ENCODE measurements at regions not wholly inside any gene's neighbourhood (a gene's known extent, or its start where the extent isn't known, plus 50 kb on each side); places are given as distances from the start of the nearest gene placed in this dataset.

GRCh38 chr7:18302097-18302496 is 193.5 kb upstream of the HDAC9 start:
- H3K18ac ChIP-seq (ENCODE audit: low read depth in 1 of 2, low read length in 2 of 2) = no peak overlapping the region
- H3K14ac ChIP-seq (ENCODE audit: low read length in 2 of 2) = no peak overlapping the region
- H2AK5ac ChIP-seq (ENCODE audit: low read length, severe bottlenecking) = no peak overlapping the region
- H3K27me3 ChIP-seq (ENCODE audit: control insufficient read depth in 1 of 2, insufficient read depth in 1 of 2, low read length in 2 of 2) = peaks cover 0 to 3% of the 10 kb centered on the region in 2 experiments
- no peak overlapping the region for H2BK15ac ChIP-seq (ENCODE audit: low read depth, poor library complexity, severe bottlenecking)
- no peak overlapping the region for H2AFZ ChIP-seq (ENCODE audit: low read depth, low read length)
- H3K9ac ChIP-seq (ENCODE audit: low read length) = no peak overlapping the region
- H3K4me2 ChIP-seq (ENCODE audit: low read length, poor library complexity, severe bottlenecking) = no peak overlapping the region
- no peak overlapping the region for H4K8ac ChIP-seq (ENCODE audit: low read length)
- no peak overlapping the region for H4K91ac ChIP-seq (ENCODE audit: low read length)
- no peak overlapping the region for H3K27ac ChIP-seq (ENCODE audit: low read length, poor library complexity, severe bottlenecking)
- no peaks in the 10 kb centered on the region for H3K79me1 ChIP-seq (replicated peaks; ENCODE audit: low read length, poor library complexity, severe bottlenecking)
- H2BK5ac ChIP-seq (ENCODE audit: low read depth, low read length, poor library complexity, severe bottlenecking) = no peak overlapping the region
- H3K23ac ChIP-seq (ENCODE audit: low read length in 2 of 2) = no peak overlapping the region
- no peak for DNase-seq
- no peaks in the 10 kb centered on the region for H3K4me1 ChIP-seq (ENCODE audit: control insufficient read depth, insufficient read depth, low read depth, low read length)
- H3K4ac ChIP-seq (ENCODE audit: low read depth in 1 of 2, low read length in 2 of 2) = no peak overlapping the region
- WGBS = 63% methylated on average over 1 of the region's 2 CpGs
- H3K36me3 ChIP-seq (ENCODE audit: control insufficient read depth in 1 of 2, insufficient read depth in 2 of 2, low read depth in 1 of 2, low read length in 2 of 2) = no peaks in the 10 kb centered on the region
- H3K9me3 ChIP-seq (ENCODE audit: control insufficient read depth, low read length) = no peaks in the 10 kb centered on the region
- H3K4me3 ChIP-seq (ENCODE audit: insufficient read depth in 1 of 2, low read depth in 1 of 2, low read length in 2 of 2) = no peak overlapping the region
- no peak overlapping the region for H2BK120ac ChIP-seq (ENCODE audit: low read depth, low read length)
- no peak overlapping the region for H2BK12ac ChIP-seq (ENCODE audit: low read length in 2 of 2)

- no peak overlapping the region for H2BK120ac ChIP-seq (ENCODE audit: low read depth, low read length)
- no peaks in the 10 kb centered on the region for H3K36me3 ChIP-seq (ENCODE audit: control insufficient read depth in 1 of 2, insufficient read depth in 2 of 2, low read depth in 1 of 2, low read length in 2 of 2)
- no peak overlapping the region for H3K27ac ChIP-seq (ENCODE audit: low read length, poor library complexity, severe bottlenecking)
- H4K91ac ChIP-seq (ENCODE audit: low read length) = no peak overlapping the region
- no peak overlapping the region for H3K23ac ChIP-seq (ENCODE audit: low read length in 2 of 2)
- H3K14ac ChIP-seq (ENCODE audit: low read length in 2 of 2) = no peak overlapping the region
- no peak overlapping the region for H3K9ac ChIP-seq (ENCODE audit: low read length)
- H2AFZ ChIP-seq (ENCODE audit: low read depth, low read length) = no peak overlapping the region
- no peak overlapping the region for H3K4me3 ChIP-seq (ENCODE audit: insufficient read depth in 1 of 2, low read depth in 1 of 2, low read length in 2 of 2)
- no peaks in the 10 kb centered on the region for H3K4me1 ChIP-seq (ENCODE audit: control insufficient read depth, insufficient read depth, low read depth, low read length)
- peaks cover 0 to 3% of the 10 kb centered on the region in 2 experiments for H3K27me3 ChIP-seq (ENCODE audit: control insufficient read depth in 1 of 2, insufficient read depth in 1 of 2, low read length in 2 of 2)
- H3K18ac ChIP-seq (ENCODE audit: low read depth in 1 of 2, low read length in 2 of 2) = no peak overlapping the region
- no peak overlapping the region for H4K8ac ChIP-seq (ENCODE audit: low read length)
- H3K4ac ChIP-seq (ENCODE audit: low read depth in 1 of 2, low read length in 2 of 2) = no peak overlapping the region
- H2BK5ac ChIP-seq (ENCODE audit: low read depth, low read length, poor library complexity, severe bottlenecking) = no peak overlapping the region
- H2AK5ac ChIP-seq (ENCODE audit: low read length, severe bottlenecking) = no peak overlapping the region
- DNase-seq = no peak
- H2BK15ac ChIP-seq (ENCODE audit: low read depth, poor library complexity, severe bottlenecking) = no peak overlapping the region
- 95% methylated on average over 3 of the region's 3 CpGs for WGBS
- no peaks in the 10 kb centered on the region for H3K9me3 ChIP-seq (ENCODE audit: control insufficient read depth, low read length)
- H3K4me2 ChIP-seq (ENCODE audit: low read length, poor library complexity, severe bottlenecking) = no peak overlapping the region
- no peaks in the 10 kb centered on the region for H3K79me1 ChIP-seq (replicated peaks; ENCODE audit: low read length, poor library complexity, severe bottlenecking)
- H2BK12ac ChIP-seq (ENCODE audit: low read length in 2 of 2) = no peak overlapping the region
These were observed 189.7 kb upstream of the HDAC9 start for GRCh38 chr7:18305866-18306265.

GRCh38 chr7:18306696-18307095 is 188.9 kb upstream of the HDAC9 start:
- Histone ChIP-seq H4K91ac (ENCODE audit: low read length) (no peak overlapping the region), H2BK15ac (ENCODE audit: low read depth, poor library complexity, severe bottlenecking) (no peak overlapping the region), H3K36me3 (ENCODE audit: control insufficient read depth in 1 of 2, insufficient read depth in 2 of 2, low read depth in 1 of 2, low read length in 2 of 2) (no peaks in the 10 kb centered on the region), H3K4me3 (ENCODE audit: insufficient read depth in 1 of 2, low read depth in 1 of 2, low read length in 2 of 2) (no peak overlapping the region), H3K27me3 (ENCODE audit: control insufficient read depth in 1 of 2, insufficient read depth in 1 of 2, low read length in 2 of 2) (peaks cover 0 to 3% of the 10 kb centered on the region in 2 experiments), H3K9me3 (ENCODE audit: control insufficient read depth, low read length) (no peaks in the 10 kb centered on the region), H3K9ac (ENCODE audit: low read length) (no peak overlapping the region), H3K79me1 (replicated peaks; ENCODE audit: low read length, poor library complexity, severe bottlenecking) (no peaks in the 10 kb centered on the region), H2BK12ac (ENCODE audit: low read length in 2 of 2) (no peak overlapping the region), H3K23ac (ENCODE audit: low read length in 2 of 2) (no peak overlapping the region), H3K27ac (ENCODE audit: low read length, poor library complexity, severe bottlenecking) (no peak overlapping the region), H2AFZ (ENCODE audit: low read depth, low read length) (no peak overlapping the region), H3K18ac (ENCODE audit: low read depth in 1 of 2, low read length in 2 of 2) (no peak overlapping the region), H3K4me2 (ENCODE audit: low read length, poor library complexity, severe bottlenecking) (no peak overlapping the region), H3K4me1 (ENCODE audit: control insufficient read depth, insufficient read depth, low read depth, low read length) (no peaks in the 10 kb centered on the region), H2BK120ac (ENCODE audit: low read depth, low read length) (no peak overlapping the region), H2AK5ac (ENCODE audit: low read length, severe bottlenecking) (no peak overlapping the region), H3K14ac (ENCODE audit: low read length in 2 of 2) (no peak overlapping the region), H3K4ac (ENCODE audit: low read depth in 1 of 2, low read length in 2 of 2) (no peak overlapping the region), H4K8ac (ENCODE audit: low read length) (no peak overlapping the region), H2BK5ac (ENCODE audit: low read depth, low read length, poor library complexity, severe bottlenecking) (no peak overlapping the region)
- 97% methylated on average over 1 of the region's 2 CpGs for WGBS
- DNase-seq = no peak

- no peaks in the 10 kb centered on the region for H3K4me1 ChIP-seq (ENCODE audit: control insufficient read depth, insufficient read depth, low read depth, low read length)
- H3K9me3 ChIP-seq (ENCODE audit: control insufficient read depth, low read length) = no peaks in the 10 kb centered on the region
- H3K79me1 ChIP-seq (replicated peaks; ENCODE audit: low read length, poor library complexity, severe bottlenecking) = no peaks in the 10 kb centered on the region
- no peak overlapping the region for H2BK120ac ChIP-seq (ENCODE audit: low read depth, low read length)
- H3K27me3 ChIP-seq (ENCODE audit: control insufficient read depth in 1 of 2, insufficient read depth in 1 of 2, low read length in 2 of 2) = peaks cover 0 to 3% of the 10 kb centered on the region in 2 experiments
- H3K4me3 ChIP-seq (ENCODE audit: insufficient read depth in 1 of 2, low read depth in 1 of 2, low read length in 2 of 2) = no peak overlapping the region
- H3K4me2 ChIP-seq (ENCODE audit: low read length, poor library complexity, severe bottlenecking) = no peak overlapping the region
- H2AFZ ChIP-seq (ENCODE audit: low read depth, low read length) = no peak overlapping the region
- H3K27ac ChIP-seq (ENCODE audit: low read length, poor library complexity, severe bottlenecking) = no peak overlapping the region
- H4K91ac ChIP-seq (ENCODE audit: low read length) = no peak overlapping the region
- 93% methylated on average over 2 of the region's 5 CpGs for WGBS
- no peak overlapping the region for H4K8ac ChIP-seq (ENCODE audit: low read length)
- H3K36me3 ChIP-seq (ENCODE audit: control insufficient read depth in 1 of 2, insufficient read depth in 2 of 2, low read depth in 1 of 2, low read length in 2 of 2) = no peaks in the 10 kb centered on the region
- H3K4ac ChIP-seq (ENCODE audit: low read depth in 1 of 2, low read length in 2 of 2) = no peak overlapping the region
- no peak overlapping the region for H2BK12ac ChIP-seq (ENCODE audit: low read length in 2 of 2)
- DNase-seq = no peak
- H2BK15ac ChIP-seq (ENCODE audit: low read depth, poor library complexity, severe bottlenecking) = no peak overlapping the region
- no peak overlapping the region for H2AK5ac ChIP-seq (ENCODE audit: low read length, severe bottlenecking)
- H3K14ac ChIP-seq (ENCODE audit: low read length in 2 of 2) = no peak overlapping the region
- no peak overlapping the region for H2BK5ac ChIP-seq (ENCODE audit: low read depth, low read length, poor library complexity, severe bottlenecking)
- no peak overlapping the region for H3K23ac ChIP-seq (ENCODE audit: low read length in 2 of 2)
- no peak overlapping the region for H3K9ac ChIP-seq (ENCODE audit: low read length)
- no peak overlapping the region for H3K18ac ChIP-seq (ENCODE audit: low read depth in 1 of 2, low read length in 2 of 2)
These were observed 186.6 kb upstream of the HDAC9 start for GRCh38 chr7:18308938-18309337.
